Panc1 (cell line): ENCODE measurements at regions not wholly inside any gene's neighbourhood (a gene's known extent, or its start where the extent isn't known, plus 50 kb on each side); places are given as distances from the start of the nearest gene placed in this dataset.

Experiments used
- CTCF ChIP-seq: fragments of 450-650 bp; IDR thresholded peaks from 2 replicates; pipeline ENCODE4 v1.5.1; 2017; ENCODE audit warnings: mild to moderate bottlenecking
- POLR2AphosphoS5 ChIP-seq: IDR thresholded peaks from 2 replicates; pipeline ENCODE4 v1.6.1; 2012; ENCODE audit warnings: mild to moderate bottlenecking, low read depth, low read length, moderate library complexity
- REST ChIP-seq, 2 experiments: IDR thresholded peaks; 2 replicates each; pipeline ENCODE4 v1.6.1; 2011 to 2012; ENCODE audit warnings: low read depth in 2 of 2, control low read depth in 1 of 2, low read length in 1 of 2, mild to moderate bottlenecking in 1 of 2, moderate library complexity in 1 of 2; ENCODE audit not compliant: insufficient read depth in 1 of 2
- SIN3A ChIP-seq: IDR thresholded peaks from 2 replicates; pipeline ENCODE4 v1.6.1; 2012; ENCODE audit warnings: low read depth, mild to moderate bottlenecking, low read length, moderate library complexity, borderline replicate concordance; ENCODE audit not compliant: insufficient read depth
- TCF7L2 ChIP-seq: IDR thresholded peaks from 2 replicates; pipeline ENCODE4 v1.6.1; 2011; ENCODE audit warnings: mild to moderate bottlenecking, low read depth, low read length, inconsistent platforms

DNA sequence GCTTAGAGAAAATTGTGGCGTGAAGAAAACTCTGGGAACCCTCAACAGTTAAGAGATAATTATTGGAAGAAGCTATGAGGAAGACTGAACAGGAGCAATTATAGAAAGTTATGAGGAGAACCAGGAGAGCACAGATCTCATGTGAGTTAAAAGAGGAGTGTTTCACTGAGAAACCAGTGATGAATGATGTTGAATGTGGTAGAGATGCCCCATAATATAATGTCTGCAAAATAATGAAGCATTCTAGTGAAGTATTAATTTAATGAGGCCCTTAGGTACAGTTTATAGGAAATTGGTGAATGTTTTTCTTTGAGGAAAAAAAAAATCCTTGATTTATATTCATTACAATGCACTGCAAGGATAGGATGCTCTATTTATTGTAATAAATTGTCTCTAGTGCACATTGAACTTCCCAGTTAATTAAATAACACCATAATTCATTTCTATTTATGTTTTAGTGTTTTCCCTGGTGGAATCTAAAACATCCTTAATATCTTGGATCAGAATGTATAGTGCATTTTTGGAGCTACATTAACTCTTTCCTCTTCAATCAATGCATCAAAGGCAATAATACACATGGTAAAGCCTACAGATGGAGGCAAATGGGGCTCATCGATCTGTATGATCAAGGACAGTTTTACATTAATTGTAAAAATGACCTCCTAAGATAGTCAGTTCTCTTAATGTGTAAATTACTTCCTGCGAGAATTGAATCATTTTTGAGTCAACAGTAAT lies 91.4 kb upstream of the EYS start:
- TF ChIP-seq SIN3A (no peak), CTCF (no peak), REST (IDR thresholded peaks at IDR 0.05; ENCODE audit: insufficient read depth in 1 of 2, low read depth in 2 of 2, low read length in 1 of 2) (no peak), POLR2AphosphoS5 (no peak), TCF7L2 (no peak)
